HCT116 (cell line): ENCODE measurements at regions not wholly inside any gene's neighbourhood (a gene's known extent, or its start where the extent isn't known, plus 50 kb on each side); places are given as distances from the start of the nearest gene placed in this dataset.

Source experiments
- ATAC-seq: fragments of 200-7000 bp; cut with Tn5 transposase; 2 replicates; pipeline ENCODE4 v1.9.1; 2020; ENCODE audit warnings: mild to moderate bottlenecking, moderate library complexity
- BruUV-seq: library from RNA; stranded (reverse); fragments of 400-500 nt; replicated peaks from 2 replicates; lab custom pipeline; 2021; lab: Mats Ljungman, UMichigan
- CTCF ChIA-PET: fragments of 300-600 bp; sonication (Branson Sonifier 250); formaldehyde crosslinking; loops from one replicate; lab custom pipeline; 2021; ENCODE audit warnings: antibody characterized with exemption; lab: Charles Lee
- POLR2A ChIA-PET: fragments of 300-600, 350-600 bp; sonication (Branson Sonifier 250); formaldehyde crosslinking; loops from one replicate; lab custom pipeline; 2021; ENCODE audit warnings: antibody characterized with exemption; lab: Charles Lee
- RAD21 ChIA-PET, 2 experiments: fragments of 300-600 bp; sonication (Branson Sonifier 250); formaldehyde crosslinking; loops; one replicate each; lab custom pipeline; 2023; ENCODE audit warnings: low total read pairs in 2 of 2; ENCODE audit not compliant: uncharacterized antibody in 2 of 2, unreplicated experiment in 2 of 2, low non-redundant PET in 1 of 2; lab: Charles Lee
- DNase-seq: peaks from one replicate; pipeline ENCODE4 v3.0.0-alpha.2; 2010; ENCODE audit warnings: low read depth, low spot score
- H2AFZ ChIP-seq: fragments of 200-600 bp; shearing (Covaris generic), sonication (generic); 2 replicates; pipeline ENCODE4 v1.6.1; 2017; ENCODE audit warnings: low read depth, mixed run types, mixed read lengths, antibody characterized with exemption, low read length; ENCODE audit not compliant: poor library complexity, severe bottlenecking
- H3K27ac ChIP-seq: 2 replicates; pipeline ENCODE4 v1.5.1; 2012; ENCODE audit warnings: low read depth, low read length
- H3K27me3 ChIP-seq: fragments of 200-600 bp; sonication (generic); 2 replicates; pipeline ENCODE4 v1.6.1; 2016; ENCODE audit warnings: mixed run types, low read length, mixed read lengths; ENCODE audit not compliant: insufficient read depth
- H3K36me3 ChIP-seq, 2 experiments: fragments of 200-500 bp in 1 of 2; fragments of 200-600 bp in 1 of 2; sonication (Bioruptor generic) in 1 of 2; sonication (generic) in 1 of 2; 2 replicates each; pipeline versions ENCODE4 v1.5.1 to v1.6.1; 2014 to 2016; ENCODE audit warnings: low read length in 2 of 2, inconsistent platforms in 1 of 2, mixed read lengths in 1 of 2, mixed run types in 1 of 2; ENCODE audit not compliant: insufficient read depth in 2 of 2, control insufficient read depth in 1 of 2
- H3K4me1 ChIP-seq, 2 experiments: fragments of 200-600 bp in 1 of 2; sonication (generic) in 1 of 2; 2 replicates each; pipeline versions ENCODE4 v1.5.1 to v1.6.1; 2012 to 2017; ENCODE audit warnings: low read length in 2 of 2, inconsistent platforms in 1 of 2, mild to moderate bottlenecking in 1 of 2, mixed read lengths in 1 of 2, mixed run types in 1 of 2, moderate library complexity in 1 of 2; ENCODE audit not compliant: insufficient read depth in 2 of 2, control insufficient read depth in 1 of 2
- H3K4me2 ChIP-seq: fragments of 200-600 bp; sonication (generic); 2 replicates; pipeline ENCODE4 v1.6.1; 2017; ENCODE audit warnings: mixed run types, low read length, mixed read lengths
- H3K4me3 ChIP-seq, 2 experiments: fragments of 200-600 bp in 1 of 2; sonication (generic) in 1 of 2; replicated peaks in 1 of 2; 2 replicates each; pipeline ENCODE4 v1.5.1; 2011 to 2016; ENCODE audit warnings: low read length in 2 of 2, control low read depth in 1 of 2, low read depth in 1 of 2, mild to moderate bottlenecking in 1 of 2, mixed read lengths in 1 of 2, mixed run types in 1 of 2
- H3K79me2 ChIP-seq: fragments of 200-600 bp; sonication (generic); 2 replicates; pipeline ENCODE4 v1.6.1; 2017; ENCODE audit warnings: mild to moderate bottlenecking, mixed run types, low read length, moderate library complexity, mixed read lengths; ENCODE audit not compliant: insufficient read depth
- H3K9ac ChIP-seq: fragments of 200-600 bp; sonication (generic); 2 replicates; pipeline ENCODE4 v1.6.1; 2016; ENCODE audit warnings: low read length, mixed read lengths
- H3K9me2 ChIP-seq: fragments of 200-600 bp; sonication (generic), shearing (Covaris generic); 2 replicates; pipeline ENCODE4 v1.6.1; 2017; ENCODE audit warnings: mixed run types, mild to moderate bottlenecking, moderate library complexity; ENCODE audit not compliant: insufficient read depth
- H3K9me3 ChIP-seq, 2 experiments: fragments of 200-500 bp in 1 of 2; fragments of 200-600 bp in 1 of 2; sonication (Bioruptor generic) in 1 of 2; sonication (generic) in 1 of 2; 2 replicates each; pipeline ENCODE4 v1.6.1; 2014 to 2017; ENCODE audit warnings: low read length in 2 of 2, mixed read lengths in 2 of 2, inconsistent platforms in 1 of 2, low read depth in 1 of 2, mild to moderate bottlenecking in 1 of 2, mixed run types in 1 of 2, moderate library complexity in 1 of 2; ENCODE audit not compliant: control insufficient read depth in 1 of 2, insufficient read depth in 1 of 2
- H4K20me1 ChIP-seq: fragments of 200-600 bp; sonication (generic), shearing (Covaris generic); 2 replicates; pipeline ENCODE4 v1.6.1; 2017; ENCODE audit warnings: mixed run types, mild to moderate bottlenecking, moderate library complexity; ENCODE audit not compliant: insufficient read depth
- CBX3 ChIP-seq: IDR thresholded peaks from 2 replicates; pipeline ENCODE4 v1.6.1; 2012; ENCODE audit warnings: low read depth
- EGR1 ChIP-seq: IDR thresholded peaks from 2 replicates; pipeline ENCODE4 v1.6.1; 2012; ENCODE audit warnings: low read depth
- EZH2phosphoT487 ChIP-seq: fragments of 200-600 bp; IDR thresholded peaks from 2 replicates; pipeline ENCODE4 v1.6.1; 2018; ENCODE audit warnings: antibody characterized with exemption, borderline replicate concordance
- JUND ChIP-seq: IDR thresholded peaks from 2 replicates; pipeline ENCODE4 v1.6.1; 2012
- POLR2A ChIP-seq: IDR thresholded peaks from 2 replicates; pipeline ENCODE4 v1.7.0; 2011; ENCODE audit warnings: borderline replicate concordance; ENCODE audit not compliant: insufficient read depth, insufficient read length; ENCODE audit errors: extremely low read depth
- POLR2AphosphoS5 ChIP-seq: IDR thresholded peaks from 2 replicates; pipeline ENCODE4 v1.6.1; 2011; ENCODE audit warnings: mild to moderate bottlenecking, low read depth, low read length, moderate library complexity
- SIN3A ChIP-seq: IDR thresholded peaks from 2 replicates; pipeline ENCODE4 v1.6.1; 2012; ENCODE audit warnings: low read depth
- SP1 ChIP-seq: IDR thresholded peaks from 2 replicates; pipeline ENCODE4 v1.6.1; 2012; ENCODE audit warnings: low read depth
- SRF ChIP-seq: IDR thresholded peaks from 2 replicates; pipeline ENCODE4 v1.6.1; 2012; ENCODE audit warnings: low read depth
- YY1 ChIP-seq: IDR thresholded peaks from 2 replicates; pipeline ENCODE4 v1.6.1; 2011; ENCODE audit warnings: low read length, low read depth, moderate library complexity, mild to moderate bottlenecking; ENCODE audit not compliant: insufficient replicate concordance; ENCODE audit errors: extremely low read depth
- ZFX ChIP-seq: fragments of 450-650 bp; IDR thresholded peaks from 2 replicates; pipeline ENCODE4 v1.6.1; 2017
- ZNF274 ChIP-seq: fragments of 200-500 bp; sonication (Bioruptor generic); IDR thresholded peaks from 2 replicates; pipeline ENCODE4 v1.6.1; 2014; ENCODE audit warnings: mild to moderate bottlenecking, low read depth, low read length, inconsistent platforms
- intact Hi-C: fragments of 100-400 bp; cut with micrococcal nuclease; formaldehyde crosslinking; loops from 2 replicates; pipeline ENCODE4 v1.10.0; 2022
- TF ChIP-seq, protein P1 (sequence below): IDR thresholded peaks from 2 replicates; pipeline ENCODE4 v1.6.1; 2012
- TF ChIP-seq, protein P2 (sequence below), 3 experiments: fragments of 200-600 bp in 1 of 3; sonication (generic) in 1 of 3; IDR thresholded peaks in 2 of 3; conservative IDR thresholded peaks in 1 of 3; 2 replicates each; pipeline ENCODE4 v1.5.1; 2012 to 2017; ENCODE audit warnings: low read depth in 2 of 3, low read length in 2 of 3, antibody characterized with exemption in 1 of 3, borderline replicate concordance in 1 of 3, control low read depth in 1 of 3, mild to moderate bottlenecking in 1 of 3, mixed read lengths in 1 of 3, mixed run types in 1 of 3, moderate library complexity in 1 of 3; ENCODE audit not compliant: insufficient read depth in 1 of 3
- TF ChIP-seq, protein P3 (sequence below): IDR thresholded peaks from 2 replicates; pipeline ENCODE4 v1.6.1; 2012
- TF ChIP-seq, protein P4 (sequence below): IDR thresholded peaks from 2 replicates; pipeline ENCODE4 v1.6.1; 2012; ENCODE audit warnings: low read depth

DNA sequence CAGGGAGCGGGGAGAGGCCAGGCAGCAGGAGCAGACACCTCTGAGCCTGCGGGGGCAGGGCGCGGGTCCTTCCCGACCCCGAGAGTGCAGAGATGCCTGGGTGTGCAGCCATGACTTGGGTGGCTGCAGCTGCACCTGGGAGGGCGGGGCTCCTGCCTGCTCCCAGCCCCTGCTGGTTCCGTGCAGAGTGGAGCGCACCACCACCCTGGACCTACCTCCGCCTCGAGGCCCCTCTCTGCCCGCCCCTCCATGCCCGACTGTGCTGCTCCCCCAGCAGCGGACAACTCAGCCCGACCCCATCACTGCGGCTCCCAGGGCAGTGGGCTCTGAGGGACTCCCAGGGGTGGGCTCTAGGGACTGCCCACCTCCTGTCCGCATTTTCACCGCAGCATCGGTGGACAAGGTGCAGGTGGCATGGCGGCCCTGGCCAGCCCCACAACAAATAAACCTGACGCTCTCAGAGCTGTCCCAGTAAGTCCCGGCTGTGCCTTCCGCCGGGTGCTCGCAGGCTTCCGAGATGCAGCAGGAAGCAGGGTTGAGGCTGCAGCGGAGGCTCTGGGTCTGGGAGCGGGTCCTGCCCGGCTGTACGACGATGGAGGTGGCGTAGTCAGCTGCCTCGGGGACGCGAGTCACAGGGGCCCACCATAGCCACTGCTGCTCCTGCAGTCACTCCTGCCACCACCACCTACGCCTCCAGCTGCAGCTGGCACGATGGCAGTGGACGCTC, 392.0 kb upstream of the CCDC196 start (continued):
- TF ChIP-seq YY1 (no peak), ZFX (no peak), SRF (no peak), EZH2phosphoT487 (no peak), JUND (no peak), ZNF274 (no peak), SIN3A (no peak), CBX3 (no peak), SP1 (no peak)
- TF ChIP-seq, protein P1, sequence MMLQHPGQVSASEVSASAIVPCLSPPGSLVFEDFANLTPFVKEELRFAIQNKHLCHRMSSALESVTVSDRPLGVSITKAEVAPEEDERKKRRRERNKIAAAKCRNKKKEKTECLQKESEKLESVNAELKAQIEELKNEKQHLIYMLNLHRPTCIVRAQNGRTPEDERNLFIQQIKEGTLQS = no peak
- TF ChIP-seq, protein P2, sequence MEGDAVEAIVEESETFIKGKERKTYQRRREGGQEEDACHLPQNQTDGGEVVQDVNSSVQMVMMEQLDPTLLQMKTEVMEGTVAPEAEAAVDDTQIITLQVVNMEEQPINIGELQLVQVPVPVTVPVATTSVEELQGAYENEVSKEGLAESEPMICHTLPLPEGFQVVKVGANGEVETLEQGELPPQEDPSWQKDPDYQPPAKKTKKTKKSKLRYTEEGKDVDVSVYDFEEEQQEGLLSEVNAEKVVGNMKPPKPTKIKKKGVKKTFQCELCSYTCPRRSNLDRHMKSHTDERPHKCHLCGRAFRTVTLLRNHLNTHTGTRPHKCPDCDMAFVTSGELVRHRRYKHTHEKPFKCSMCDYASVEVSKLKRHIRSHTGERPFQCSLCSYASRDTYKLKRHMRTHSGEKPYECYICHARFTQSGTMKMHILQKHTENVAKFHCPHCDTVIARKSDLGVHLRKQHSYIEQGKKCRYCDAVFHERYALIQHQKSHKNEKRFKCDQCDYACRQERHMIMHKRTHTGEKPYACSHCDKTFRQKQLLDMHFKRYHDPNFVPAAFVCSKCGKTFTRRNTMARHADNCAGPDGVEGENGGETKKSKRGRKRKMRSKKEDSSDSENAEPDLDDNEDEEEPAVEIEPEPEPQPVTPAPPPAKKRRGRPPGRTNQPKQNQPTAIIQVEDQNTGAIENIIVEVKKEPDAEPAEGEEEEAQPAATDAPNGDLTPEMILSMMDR (IDR thresholded peaks at IDR 0.05 in 2 of 3, conservative IDR thresholded peaks at IDR 0.05 in 1 of 3; ENCODE audit: borderline replicate concordance in 1 of 3, insufficient read depth in 1 of 3, low read depth in 2 of 3, low read length in 2 of 3) = no peak

DNA sequence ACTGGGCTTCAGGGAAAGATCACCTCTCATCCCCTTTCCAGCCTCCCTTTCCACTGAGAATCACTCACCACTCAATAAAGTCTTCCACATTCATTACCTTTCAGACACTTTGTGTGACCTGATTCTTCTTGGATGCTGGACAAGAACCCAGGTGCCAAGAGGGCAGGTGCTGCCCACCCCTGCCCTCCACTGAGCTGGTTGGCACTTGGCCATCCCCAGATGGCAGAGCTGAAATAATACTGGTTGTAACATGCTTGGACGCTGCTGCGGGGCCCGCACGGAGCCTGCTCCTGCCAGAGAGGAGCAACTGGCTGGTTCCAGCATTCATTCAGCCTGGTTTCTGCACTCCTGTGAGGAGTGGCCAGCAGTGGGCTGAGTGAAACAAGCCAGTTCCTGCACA, 386.7 kb upstream of the CCDC196 start:
- Histone ChIP-seq H3K27me3 (peaks cover 3% of the 10 kb centered on the region; the same call in 1 of the 2 replicates), H3K27ac (no peak overlapping the region), H3K4me1 (peaks cover 0 to 1% of the 10 kb centered on the region in 2 experiments; a peak in 2 of 4 replicates), H4K20me1 (no peaks in the 10 kb centered on the region), H3K79me2 (no peaks in the 10 kb centered on the region), H3K36me3 (no peaks in the 10 kb centered on the region), H2AFZ (no peak overlapping the region), H3K9me2 (no peaks in the 10 kb centered on the region), H3K4me2 (no peak overlapping the region), H3K9me3 (no peaks in the 10 kb centered on the region), H3K4me3 (no peak overlapping the region), H3K9ac (no peak overlapping the region)
- RAD21 ChIA-PET = no interaction called here
- no peak for DNase-seq
- BruUV-seq = no TSS peak
- POLR2A ChIA-PET = no interaction called here
- CTCF ChIA-PET = no interaction called here
- intact Hi-C loops = no loop called here
- no peak for ATAC-seq
- TF ChIP-seq, protein P3, sequence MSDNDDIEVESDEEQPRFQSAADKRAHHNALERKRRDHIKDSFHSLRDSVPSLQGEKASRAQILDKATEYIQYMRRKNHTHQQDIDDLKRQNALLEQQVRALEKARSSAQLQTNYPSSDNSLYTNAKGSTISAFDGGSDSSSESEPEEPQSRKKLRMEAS = no peak
- TF ChIP-seq, protein P4, sequence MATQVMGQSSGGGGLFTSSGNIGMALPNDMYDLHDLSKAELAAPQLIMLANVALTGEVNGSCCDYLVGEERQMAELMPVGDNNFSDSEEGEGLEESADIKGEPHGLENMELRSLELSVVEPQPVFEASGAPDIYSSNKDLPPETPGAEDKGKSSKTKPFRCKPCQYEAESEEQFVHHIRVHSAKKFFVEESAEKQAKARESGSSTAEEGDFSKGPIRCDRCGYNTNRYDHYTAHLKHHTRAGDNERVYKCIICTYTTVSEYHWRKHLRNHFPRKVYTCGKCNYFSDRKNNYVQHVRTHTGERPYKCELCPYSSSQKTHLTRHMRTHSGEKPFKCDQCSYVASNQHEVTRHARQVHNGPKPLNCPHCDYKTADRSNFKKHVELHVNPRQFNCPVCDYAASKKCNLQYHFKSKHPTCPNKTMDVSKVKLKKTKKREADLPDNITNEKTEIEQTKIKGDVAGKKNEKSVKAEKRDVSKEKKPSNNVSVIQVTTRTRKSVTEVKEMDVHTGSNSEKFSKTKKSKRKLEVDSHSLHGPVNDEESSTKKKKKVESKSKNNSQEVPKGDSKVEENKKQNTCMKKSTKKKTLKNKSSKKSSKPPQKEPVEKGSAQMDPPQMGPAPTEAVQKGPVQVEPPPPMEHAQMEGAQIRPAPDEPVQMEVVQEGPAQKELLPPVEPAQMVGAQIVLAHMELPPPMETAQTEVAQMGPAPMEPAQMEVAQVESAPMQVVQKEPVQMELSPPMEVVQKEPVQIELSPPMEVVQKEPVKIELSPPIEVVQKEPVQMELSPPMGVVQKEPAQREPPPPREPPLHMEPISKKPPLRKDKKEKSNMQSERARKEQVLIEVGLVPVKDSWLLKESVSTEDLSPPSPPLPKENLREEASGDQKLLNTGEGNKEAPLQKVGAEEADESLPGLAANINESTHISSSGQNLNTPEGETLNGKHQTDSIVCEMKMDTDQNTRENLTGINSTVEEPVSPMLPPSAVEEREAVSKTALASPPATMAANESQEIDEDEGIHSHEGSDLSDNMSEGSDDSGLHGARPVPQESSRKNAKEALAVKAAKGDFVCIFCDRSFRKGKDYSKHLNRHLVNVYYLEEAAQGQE = no peak
- TF ChIP-seq POLR2A (no peak), ZFX (no peak), ZNF274 (no peak), CBX3 (no peak), SRF (no peak), SP1 (no peak), POLR2AphosphoS5 (no peak), YY1 (no peak), EZH2phosphoT487 (no peak), EGR1 (no peak)
- TF ChIP-seq, protein P2 (IDR thresholded peaks at IDR 0.05 in 2 of 3, conservative IDR thresholded peaks at IDR 0.05 in 1 of 3; ENCODE audit: borderline replicate concordance in 1 of 3, insufficient read depth in 1 of 3, low read depth in 2 of 3, low read length in 2 of 3) = no peak
